Stimulated activated naive B cell treated with anti-CD40 and anti-IgM and Interleukin-4, amounts not matched to agents 10 μg/mL and 1 μg/mL and 100 μg/mL, for 72 hours (primary cell): ENCODE measurements at regions not wholly inside any gene's neighbourhood (a gene's known extent, or its start where the extent isn't known, plus 50 kb on each side); places are given as distances from the start of the nearest gene placed in this dataset.
A peak's percentile ranks its signal among the peaks of the same experiment; 100 is the strongest.

Source experiments
- ATAC-seq, 2 donors: fragments of 150-1000 bp; cut with Tn5 transposase; replicated peaks; 2 replicates each; pipeline ENCODE4 v1.10.0; 2021; ENCODE audit warnings: moderate library complexity in 1 of 2
- DNase-seq: peaks from one replicate; pipeline ENCODE4 v3.0.0; 2021
- H3K27ac Mint-ChIP-seq: one replicate; pipeline ENCODE4 v1.8.0; 2022; ENCODE audit warnings: mild to moderate bottlenecking, mixed read lengths
- H3K27me3 Mint-ChIP-seq, 2 donors: one replicate each; pipeline ENCODE4 v1.8.0; 2022; ENCODE audit warnings: mixed read lengths in 2 of 2
- H3K36me3 Mint-ChIP-seq, 2 donors: one replicate each; pipeline ENCODE4 v1.8.0; 2022; ENCODE audit warnings: mixed read lengths in 2 of 2, mild to moderate bottlenecking in 1 of 2
- H3K4me1 Mint-ChIP-seq, 2 donors: one replicate each; pipeline ENCODE4 v1.8.0; 2022; ENCODE audit warnings: mixed read lengths in 2 of 2, mild to moderate bottlenecking in 1 of 2
- H3K4me3 Mint-ChIP-seq, 2 donors: one replicate each; pipeline ENCODE4 v1.8.0; 2022; ENCODE audit warnings: mild to moderate bottlenecking in 2 of 2, mixed read lengths in 2 of 2, moderate library complexity in 1 of 2
- H3K9me3 Mint-ChIP-seq, 2 donors: one replicate each; pipeline ENCODE4 v1.8.0; 2022; ENCODE audit warnings: mixed read lengths in 2 of 2, mild to moderate bottlenecking in 1 of 2

- no peak overlapping the region for H3K27ac Mint-ChIP-seq
- no peak for DNase-seq
- no peaks in the 10 kb centered on the region for H3K27me3 Mint-ChIP-seq
- no peaks in the 10 kb centered on the region for H3K36me3 Mint-ChIP-seq
- ATAC-seq: no peak
- no peak overlapping the region for H3K4me3 Mint-ChIP-seq
- peaks cover 5 to 7% of the 10 kb centered on the region in 2 donors for H3K4me1 Mint-ChIP-seq
- H3K9me3 Mint-ChIP-seq: no peaks in the 10 kb centered on the region
Measured at GRCh38 chr6:22826961-22827360, 257.6 kb downstream of the HDGFL1 start.

- Mint-ChIP-seq H3K27ac (no peak overlapping the region), H3K27me3 (no peaks in the 10 kb centered on the region)
Measured at GRCh38 chr6:22827760-22828159, 258.4 kb downstream of the HDGFL1 start.

GRCh38 chr6:22828179-22829062 lies 259.1 kb downstream of the HDGFL1 start:
- ATAC-seq (peak; percentile 38 to 51), DNase-seq (no peak)
- Mint-ChIP-seq H3K27me3 (no peaks in the 10 kb centered on the region), H3K4me1 (peaks cover 5 to 7% of the 10 kb centered on the region in 2 donors), H3K27ac (no peak overlapping the region), H3K4me3 (no peak overlapping the region), H3K36me3 (no peaks in the 10 kb centered on the region), H3K9me3 (no peaks in the 10 kb centered on the region)

More at GRCh38 chr6:22827760-22828159, 258.4 kb downstream of the HDGFL1 start:
- Mint-ChIP-seq H3K4me3 (no peak overlapping the region), H3K4me1 (peaks cover 5 to 7% of the 10 kb centered on the region in 2 donors), H3K36me3 (no peaks in the 10 kb centered on the region), H3K9me3 (no peaks in the 10 kb centered on the region)
- no peak for ATAC-seq
- no peak for DNase-seq

GRCh38 chr6:22829070-22829469 lies 259.7 kb downstream of the HDGFL1 start:
- Mint-ChIP-seq H3K9me3 (no peaks in the 10 kb centered on the region), H3K36me3 (no peaks in the 10 kb centered on the region)
- ATAC-seq: no peak

GRCh38 chr6:22830463-22830862 lies 261.1 kb downstream of the HDGFL1 start:
- DNase-seq (no peak), ATAC-seq (no peak)
- H3K4me3 Mint-ChIP-seq: no peak overlapping the region
- no peak overlapping the region for H3K27ac Mint-ChIP-seq
- H3K27me3 Mint-ChIP-seq: peaks cover 0 to 6% of the 10 kb centered on the region in 2 donors
- H3K4me1 Mint-ChIP-seq: peaks cover 3 to 7% of the 10 kb centered on the region in 2 donors
- peaks cover 0 to 4% of the 10 kb centered on the region in 2 donors for H3K9me3 Mint-ChIP-seq
- H3K36me3 Mint-ChIP-seq: no peaks in the 10 kb centered on the region

More at GRCh38 chr6:22829070-22829469, 259.7 kb downstream of the HDGFL1 start:
- no peak for DNase-seq
- H3K27ac Mint-ChIP-seq: no peak overlapping the region
- H3K4me1 Mint-ChIP-seq: peaks cover 5 to 7% of the 10 kb centered on the region in 2 donors
- H3K4me3 Mint-ChIP-seq: no peak overlapping the region
- H3K27me3 Mint-ChIP-seq: no peaks in the 10 kb centered on the region

- Mint-ChIP-seq H3K4me1 (peaks cover 1 to 3% of the 10 kb centered on the region in 2 donors), H3K9me3 (peaks cover 0 to 4% of the 10 kb centered on the region in 2 donors), H3K4me3 (no peak overlapping the region), H3K36me3 (no peaks in the 10 kb centered on the region), H3K27me3 (peaks cover 0 to 6% of the 10 kb centered on the region in 2 donors), H3K27ac (no peak overlapping the region)
- ATAC-seq (no peak), DNase-seq (no peak)
Measured at GRCh38 chr6:22833191-22833590, 263.8 kb downstream of the HDGFL1 start.

GRCh38 chr6:22838345-22838744 lies 269.0 kb downstream of the HDGFL1 start:
- H3K4me3 Mint-ChIP-seq: no peak overlapping the region
- ATAC-seq (no peak), DNase-seq (no peak)
- H3K27ac Mint-ChIP-seq: no peak overlapping the region
- peaks cover 0 to 6% of the 10 kb centered on the region in 2 donors for H3K27me3 Mint-ChIP-seq
- no peaks in the 10 kb centered on the region for H3K4me1 Mint-ChIP-seq
- peaks cover 15 to 23% of the 10 kb centered on the region in 2 donors for H3K9me3 Mint-ChIP-seq
- H3K36me3 Mint-ChIP-seq: no peaks in the 10 kb centered on the region

GRCh38 chr6:22845467-22845866 lies 276.1 kb downstream of the HDGFL1 start:
- ATAC-seq: no peak
- H3K4me3 Mint-ChIP-seq: no peak overlapping the region
- H3K4me1 Mint-ChIP-seq: no peaks in the 10 kb centered on the region
- no peak for DNase-seq
- no peaks in the 10 kb centered on the region for H3K27me3 Mint-ChIP-seq
- no peaks in the 10 kb centered on the region for H3K36me3 Mint-ChIP-seq
- H3K27ac Mint-ChIP-seq: no peak overlapping the region
- H3K9me3 Mint-ChIP-seq: peaks cover 6 to 7% of the 10 kb centered on the region in 2 donors

GRCh38 chr6:22848121-22848520 lies 278.8 kb downstream of the HDGFL1 start:
- peaks cover 0 to 2% of the 10 kb centered on the region in 2 donors for H3K9me3 Mint-ChIP-seq
- ATAC-seq: no peak
- H3K4me1 Mint-ChIP-seq: no peaks in the 10 kb centered on the region
- H3K36me3 Mint-ChIP-seq: no peaks in the 10 kb centered on the region
- H3K27ac Mint-ChIP-seq: no peak overlapping the region
- H3K27me3 Mint-ChIP-seq: no peaks in the 10 kb centered on the region
- no peak for DNase-seq
- no peak overlapping the region for H3K4me3 Mint-ChIP-seq

- DNase-seq (no peak), ATAC-seq (no peak)
- Mint-ChIP-seq H3K27ac (no peak overlapping the region), H3K4me1 (no peaks in the 10 kb centered on the region), H3K4me3 (no peak overlapping the region), H3K9me3 (no peaks in the 10 kb centered on the region), H3K27me3 (no peaks in the 10 kb centered on the region), H3K36me3 (no peaks in the 10 kb centered on the region)
Measured at GRCh38 chr6:22849921-22850320, 280.6 kb downstream of the HDGFL1 start.

GRCh38 chr6:22852101-22852500 lies 282.7 kb downstream of the HDGFL1 start:
- Mint-ChIP-seq H3K4me1 (no peaks in the 10 kb centered on the region), H3K4me3 (no peak overlapping the region), H3K27me3 (no peaks in the 10 kb centered on the region), H3K27ac (no peak overlapping the region), H3K36me3 (no peaks in the 10 kb centered on the region), H3K9me3 (no peaks in the 10 kb centered on the region)
- DNase-seq: no peak
- ATAC-seq: no peak

GRCh38 chr6:22873513-22874136 lies 304.3 kb downstream of the HDGFL1 start:
- no peak overlapping the region for H3K27ac Mint-ChIP-seq
- H3K9me3 Mint-ChIP-seq: peaks cover 4% of the 10 kb centered on the region in 2 donors
- DNase-seq (no peak), ATAC-seq (no peak)
- H3K27me3 Mint-ChIP-seq: no peaks in the 10 kb centered on the region
- H3K4me1 Mint-ChIP-seq: no peaks in the 10 kb centered on the region
- no peak overlapping the region for H3K4me3 Mint-ChIP-seq
- H3K36me3 Mint-ChIP-seq: no peaks in the 10 kb centered on the region

GRCh38 chr6:22875845-22876244 lies 306.5 kb downstream of the HDGFL1 start:
- Mint-ChIP-seq H3K4me1 (no peaks in the 10 kb centered on the region), H3K36me3 (no peaks in the 10 kb centered on the region), H3K27ac (no peak overlapping the region), H3K27me3 (no peaks in the 10 kb centered on the region), H3K9me3 (peaks cover 0 to 2% of the 10 kb centered on the region in 2 donors), H3K4me3 (no peak overlapping the region)
- DNase-seq (no peak), ATAC-seq (no peak)

GRCh38 chr6:22878324-22878701 lies 308.9 kb downstream of the HDGFL1 start:
- no peaks in the 10 kb centered on the region for H3K4me1 Mint-ChIP-seq
- no peak overlapping the region for H3K27ac Mint-ChIP-seq
- peaks cover 0 to 2% of the 10 kb centered on the region in 2 donors for H3K9me3 Mint-ChIP-seq
- H3K4me3 Mint-ChIP-seq: no peak overlapping the region
- no peak for ATAC-seq
- no peaks in the 10 kb centered on the region for H3K27me3 Mint-ChIP-seq
- H3K36me3 Mint-ChIP-seq: no peaks in the 10 kb centered on the region
- DNase-seq: no peak

GRCh38 chr6:22878706-22879105 lies 309.3 kb downstream of the HDGFL1 start:
- DNase-seq: no peak
- H3K9me3 Mint-ChIP-seq: peaks cover 0 to 2% of the 10 kb centered on the region in 2 donors
- H3K36me3 Mint-ChIP-seq: no peaks in the 10 kb centered on the region
- no peaks in the 10 kb centered on the region for H3K4me1 Mint-ChIP-seq
- no peak overlapping the region for H3K4me3 Mint-ChIP-seq
- H3K27me3 Mint-ChIP-seq: peaks cover 0 to 3% of the 10 kb centered on the region in 2 donors
- H3K27ac Mint-ChIP-seq: no peak overlapping the region
- no peak for ATAC-seq
